ENCODE measurements at regions not wholly inside any gene's neighbourhood (a gene's known extent, or its start where the extent isn't known, plus 50 kb on each side); places are given as distances from the start of the nearest gene placed in this dataset.

- no peak overlapping the region for H3K4me3 Mint-ChIP-seq
- DNase-seq (no peak), ATAC-seq (replicated peaks) (no peak)
- no peaks in the 10 kb centered on the region for H3K4me1 Mint-ChIP-seq
- H3K27me3 Mint-ChIP-seq = peaks cover 30 to 45% of the 10 kb centered on the region in 2 donors
- no peaks in the 10 kb centered on the region for H3K36me3 Mint-ChIP-seq
- H3K27ac Mint-ChIP-seq = no peak overlapping the region
- no peaks in the 10 kb centered on the region for H3K9me3 Mint-ChIP-seq
Measured at GRCh38 chr15:62941699-62942098, 100.8 kb upstream of the TPM1 start.

- ATAC-seq (replicated peaks) (no peak), DNase-seq (no peak)
- Mint-ChIP-seq H3K27me3 (peaks cover 30 to 47% of the 10 kb centered on the region in 2 donors), H3K36me3 (no peaks in the 10 kb centered on the region), H3K4me3 (no peak overlapping the region), H3K27ac (no peak overlapping the region), H3K9me3 (no peaks in the 10 kb centered on the region), H3K4me1 (no peaks in the 10 kb centered on the region)
Measured at GRCh38 chr15:62942428-62942827, 100.1 kb upstream of the TPM1 start.

DNA sequence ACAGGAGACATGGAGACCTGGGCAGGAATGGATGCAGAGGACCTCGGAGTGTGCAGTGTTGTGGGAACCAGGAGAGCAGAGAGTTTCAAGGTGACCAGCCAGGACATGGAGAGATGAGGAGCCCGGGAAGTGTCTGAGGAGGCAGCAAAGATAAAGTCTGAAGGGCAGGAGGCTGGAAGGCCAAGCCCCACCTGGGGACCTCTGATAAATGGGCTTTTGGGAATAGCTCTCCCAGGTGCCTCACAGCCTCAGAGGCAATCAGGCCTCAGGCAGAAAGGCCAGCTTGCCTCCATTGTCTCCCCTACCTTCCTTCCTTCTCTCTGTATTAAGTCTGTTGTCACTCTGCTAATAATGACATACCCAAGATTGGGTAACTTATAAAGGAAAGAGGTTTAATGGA, 97.5 kb upstream of the TPM1 start:
- H3K4me1 Mint-ChIP-seq = no peaks in the 10 kb centered on the region
- peaks cover 36 to 41% of the 10 kb centered on the region in 2 donors for H3K27me3 Mint-ChIP-seq
- ATAC-seq (replicated peaks) = no peak
- no peaks in the 10 kb centered on the region for H3K36me3 Mint-ChIP-seq
- H3K4me3 Mint-ChIP-seq = no peak overlapping the region
- DNase-seq = no peak
- H3K9me3 Mint-ChIP-seq = no peaks in the 10 kb centered on the region
- no peak overlapping the region for H3K27ac Mint-ChIP-seq

DNA sequence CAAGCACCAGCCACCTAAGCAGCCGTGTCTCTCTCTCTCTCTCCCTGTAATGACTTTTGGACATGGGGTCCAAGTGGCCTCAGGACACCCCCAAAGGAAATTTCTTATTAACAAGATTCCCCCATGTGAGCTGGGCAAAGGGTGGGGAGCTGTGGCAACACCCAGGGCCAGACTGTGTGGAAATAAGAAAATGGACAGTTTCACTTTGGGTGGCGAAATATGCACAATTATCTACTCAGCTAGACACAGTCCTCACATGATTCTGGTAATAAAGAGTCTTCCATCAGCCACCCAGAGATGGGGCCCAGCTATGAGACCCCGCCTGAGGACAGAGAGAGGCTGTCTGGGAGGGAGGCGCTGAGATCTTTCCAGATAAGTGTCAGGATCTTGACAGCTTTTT, 96.8 kb upstream of the TPM1 start:
- no peaks in the 10 kb centered on the region for H3K36me3 Mint-ChIP-seq
- peaks cover 39 to 47% of the 10 kb centered on the region in 2 donors for H3K27me3 Mint-ChIP-seq
- H3K27ac Mint-ChIP-seq = no peak overlapping the region
- no peak overlapping the region for H3K4me3 Mint-ChIP-seq
- no peaks in the 10 kb centered on the region for H3K9me3 Mint-ChIP-seq
- ATAC-seq (replicated peaks) (no peak), DNase-seq (no peak)
- no peaks in the 10 kb centered on the region for H3K4me1 Mint-ChIP-seq

DNA sequence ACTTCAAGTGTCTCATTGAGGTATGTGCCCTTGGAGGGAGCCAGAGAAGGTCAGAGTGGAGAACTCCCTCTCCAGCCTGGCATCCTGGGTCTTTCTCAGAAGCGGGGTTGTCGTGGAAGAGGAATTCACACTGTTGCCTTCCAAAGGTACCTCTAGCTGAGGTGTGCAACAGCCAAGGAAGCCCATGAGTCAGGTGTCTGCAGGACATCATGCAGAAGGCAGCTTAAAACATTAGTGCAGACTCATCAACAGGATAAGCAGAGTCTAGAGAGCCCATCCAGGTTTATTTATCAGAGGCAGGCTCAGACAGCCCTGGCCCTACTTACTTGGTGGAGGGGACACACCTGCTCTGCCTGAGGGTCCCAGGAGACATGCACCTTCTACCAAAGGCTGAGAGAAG, 95.6 kb upstream of the TPM1 start:
- DNase-seq (no peak), ATAC-seq (replicated peaks) (no peak)
- Mint-ChIP-seq H3K27ac (no peak overlapping the region), H3K9me3 (no peaks in the 10 kb centered on the region), H3K27me3 (peaks cover 43 to 47% of the 10 kb centered on the region in 2 donors), H3K4me3 (no peak overlapping the region), H3K36me3 (no peaks in the 10 kb centered on the region), H3K4me1 (no peaks in the 10 kb centered on the region)

DNA sequence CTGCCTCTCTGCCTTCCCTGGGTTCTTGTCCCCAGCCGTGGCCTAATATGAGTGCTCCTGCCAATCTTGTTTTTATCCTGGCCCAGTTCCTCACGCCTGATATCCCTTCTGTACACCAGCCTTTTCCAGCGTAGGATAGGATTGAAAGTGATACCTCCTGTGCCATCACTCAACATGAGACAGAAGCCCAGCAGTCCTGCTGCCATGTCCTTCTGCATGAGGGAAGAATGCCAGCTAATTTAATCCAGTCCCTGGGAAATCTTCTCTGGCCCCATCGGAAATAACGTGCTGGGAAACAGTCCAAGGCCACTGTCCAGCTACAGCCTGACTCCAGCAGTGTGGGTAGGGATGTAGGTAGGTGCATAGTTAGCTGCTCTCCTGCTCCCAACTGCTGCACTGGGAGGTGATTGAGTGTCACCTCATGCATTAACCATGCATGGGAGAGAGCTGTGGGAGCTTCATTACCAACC, 92.0 kb upstream of the TPM1 start:
- H3K4me3 Mint-ChIP-seq = no peak overlapping the region
- DNase-seq (no peak), ATAC-seq (replicated peaks) (no peak)
- H3K27me3 Mint-ChIP-seq = peaks cover 47 to 51% of the 10 kb centered on the region in 2 donors
- no peaks in the 10 kb centered on the region for H3K36me3 Mint-ChIP-seq
- H3K4me1 Mint-ChIP-seq = no peaks in the 10 kb centered on the region
- H3K27ac Mint-ChIP-seq = no peak overlapping the region
- no peaks in the 10 kb centered on the region for H3K9me3 Mint-ChIP-seq

GRCh38 chr15:62951481-62951880, 91.1 kb upstream of the TPM1 start:
- Mint-ChIP-seq H3K4me1 (no peaks in the 10 kb centered on the region), H3K27ac (no peak overlapping the region), H3K9me3 (no peaks in the 10 kb centered on the region), H3K27me3 (peaks cover 46 to 51% of the 10 kb centered on the region in 2 donors), H3K4me3 (no peak overlapping the region), H3K36me3 (no peaks in the 10 kb centered on the region)
- no peak for ATAC-seq (replicated peaks)
- DNase-seq = no peak

GRCh38 chr15:62953021-62953420, 89.5 kb upstream of the TPM1 start:
- Mint-ChIP-seq H3K27me3 (peaks cover 42 to 51% of the 10 kb centered on the region in 2 donors), H3K27ac (no peak overlapping the region)

GRCh38 chr15:62953496-62954045, 89.0 kb upstream of the TPM1 start:
- DNase-seq = no peak
- peaks cover 42 to 50% of the 10 kb centered on the region in 2 donors for H3K27me3 Mint-ChIP-seq

More at GRCh38 chr15:62953021-62953420, 89.5 kb upstream of the TPM1 start:
- H3K4me1 Mint-ChIP-seq = no peaks in the 10 kb centered on the region
- ATAC-seq (replicated peaks) (no peak), DNase-seq (no peak)
- no peaks in the 10 kb centered on the region for H3K9me3 Mint-ChIP-seq
- H3K36me3 Mint-ChIP-seq = no peaks in the 10 kb centered on the region
- H3K4me3 Mint-ChIP-seq = no peak overlapping the region

GRCh38 chr15:62957130-62957529, 85.4 kb upstream of the TPM1 start:
- no peak for DNase-seq
- Mint-ChIP-seq H3K27ac (no peak overlapping the region), H3K4me3 (no peak overlapping the region), H3K9me3 (no peaks in the 10 kb centered on the region), H3K27me3 (peaks cover 16 to 21% of the 10 kb centered on the region in 2 donors), H3K4me1 (no peaks in the 10 kb centered on the region), H3K36me3 (no peaks in the 10 kb centered on the region)
- ATAC-seq (replicated peaks) = no peak

More at GRCh38 chr15:62953496-62954045, 89.0 kb upstream of the TPM1 start:
- Mint-ChIP-seq H3K9me3 (no peaks in the 10 kb centered on the region), H3K4me1 (no peaks in the 10 kb centered on the region), H3K36me3 (no peaks in the 10 kb centered on the region), H3K27ac (no peak overlapping the region), H3K4me3 (no peak overlapping the region)
- ATAC-seq (replicated peaks) = no peak

DNA sequence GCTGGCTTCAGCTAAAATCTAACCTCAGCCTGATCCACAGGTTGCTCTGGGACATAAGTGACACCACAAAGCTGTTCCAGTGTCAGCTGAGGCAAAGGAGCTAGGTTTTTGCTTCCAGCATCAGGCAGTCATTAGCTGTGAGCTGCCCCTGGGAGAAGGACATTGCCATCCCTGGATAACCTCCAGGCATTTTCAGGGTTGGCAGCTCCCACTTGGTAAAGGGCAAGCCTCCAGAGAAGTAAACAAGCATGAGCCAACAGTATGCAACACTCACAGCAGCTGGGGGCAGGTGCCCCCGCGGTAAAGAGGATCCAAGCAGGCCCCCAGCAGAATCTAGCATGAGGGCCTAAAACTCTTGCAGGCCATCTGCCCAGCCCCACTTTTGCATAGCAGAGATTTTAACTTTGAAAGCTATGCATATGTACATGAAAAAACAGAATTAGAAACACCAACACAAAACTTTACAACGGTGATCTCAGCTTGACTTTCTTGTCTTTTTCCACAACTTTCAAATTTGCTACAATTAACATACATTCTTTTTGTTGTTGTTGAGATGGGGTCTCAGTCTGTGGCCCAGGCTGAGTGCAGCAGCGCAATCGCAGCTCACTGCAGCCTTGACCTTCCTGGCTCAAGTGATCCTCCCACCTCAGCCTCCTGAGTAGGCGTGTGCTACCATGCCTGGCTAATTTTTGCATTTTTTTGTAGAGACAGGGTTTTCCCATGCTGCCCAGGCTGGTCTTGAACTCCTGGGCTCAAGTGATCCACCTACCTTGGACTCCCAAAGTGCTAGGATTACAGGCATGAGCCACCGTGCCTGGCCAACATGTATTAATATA, 83.8 kb upstream of the TPM1 start:
- Mint-ChIP-seq H3K27ac (no peak overlapping the region), H3K4me1 (no peaks in the 10 kb centered on the region), H3K27me3 (peaks cover 4 to 9% of the 10 kb centered on the region in 2 donors), H3K9me3 (no peaks in the 10 kb centered on the region), H3K4me3 (no peak overlapping the region), H3K36me3 (no peaks in the 10 kb centered on the region)
- no peak for DNase-seq
- no peak for ATAC-seq (replicated peaks)

GRCh38 chr15:62961134-62961533, 81.4 kb upstream of the TPM1 start:
- Mint-ChIP-seq H3K27me3 (peaks cover 0 to 5% of the 10 kb centered on the region in 2 donors), H3K36me3 (no peaks in the 10 kb centered on the region), H3K27ac (no peak overlapping the region), H3K4me1 (no peaks in the 10 kb centered on the region), H3K9me3 (no peaks in the 10 kb centered on the region), H3K4me3 (no peak overlapping the region)
- ATAC-seq (replicated peaks) (no peak), DNase-seq (no peak)

GRCh38 chr15:62962101-62962995, 80.2 kb upstream of the TPM1 start:
- DNase-seq (no peak), ATAC-seq (replicated peaks) (no peak)
- Mint-ChIP-seq H3K27ac (no peak overlapping the region), H3K36me3 (no peaks in the 10 kb centered on the region), H3K27me3 (peaks cover 0 to 5% of the 10 kb centered on the region in 2 donors), H3K4me1 (no peaks in the 10 kb centered on the region), H3K4me3 (no peak overlapping the region), H3K9me3 (no peaks in the 10 kb centered on the region)

DNA sequence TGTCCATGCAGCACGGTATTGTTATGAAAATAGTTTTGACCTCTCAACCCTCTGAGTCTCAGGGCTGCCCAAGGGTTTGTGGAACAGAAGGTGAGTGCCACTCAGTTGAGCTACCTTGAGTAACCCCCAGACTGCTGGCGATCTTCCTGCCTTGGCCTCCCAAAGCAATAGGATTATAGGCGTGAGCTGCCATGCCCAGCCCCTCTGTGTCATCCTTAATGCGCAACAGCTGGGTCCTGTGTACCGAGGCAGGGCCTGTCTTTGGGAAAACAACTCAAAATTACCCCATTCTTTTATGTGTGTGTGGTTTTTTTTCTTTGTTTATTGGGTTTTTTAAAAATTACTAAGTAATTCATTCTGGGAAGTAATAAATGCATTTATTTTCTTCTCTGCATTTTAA, 78.3 kb upstream of the TPM1 start:
- no peak for DNase-seq
- no peak for ATAC-seq (replicated peaks)
- no peak overlapping the region for H3K27ac Mint-ChIP-seq
- peaks cover 0 to 5% of the 10 kb centered on the region in 2 donors for H3K27me3 Mint-ChIP-seq
- H3K9me3 Mint-ChIP-seq = no peaks in the 10 kb centered on the region
- H3K36me3 Mint-ChIP-seq = no peaks in the 10 kb centered on the region
- H3K4me3 Mint-ChIP-seq = no peak overlapping the region
- H3K4me1 Mint-ChIP-seq = no peaks in the 10 kb centered on the region
